ENCODE measurements at regions not wholly inside any gene's neighbourhood (a gene's known extent, or its start where the extent isn't known, plus 50 kb on each side); places are given as distances from the start of the nearest gene placed in this dataset.

GRCh38 chr2:163259489-163259888, 420.9 kb upstream of the KCNH7 start:
- DNase-seq, result no peak

GRCh38 chr2:163255086-163255485, 416.5 kb upstream of the KCNH7 start:
- no peak for DNase-seq

- no peak for DNase-seq
These were observed 415.2 kb upstream of the KCNH7 start for GRCh38 chr2:163253621-163254285.

GRCh38 chr2:163252199-163252598, 413.6 kb upstream of the KCNH7 start:
- no peak for DNase-seq

GRCh38 chr2:163248376-163249253, 410.0 kb upstream of the KCNH7 start:
- DNase-seq, result no peak

GRCh38 chr2:163247847-163248220, 409.3 kb upstream of the KCNH7 start:
- DNase-seq, result no peak

GRCh38 chr2:163247156-163247846, 408.7 kb upstream of the KCNH7 start:
- no peak for DNase-seq

GRCh38 chr2:163246135-163246534, 407.6 kb upstream of the KCNH7 start:
- DNase-seq, result no peak

GRCh38 chr2:163236553-163236952, 398.0 kb upstream of the KCNH7 start:
- DNase-seq, result no peak

GRCh38 chr2:163231666-163232065, 393.1 kb upstream of the KCNH7 start:
- no peak for DNase-seq

GRCh38 chr2:163213661-163214081, 375.1 kb upstream of the KCNH7 start:
- no peak for DNase-seq

GRCh38 chr2:163210430-163210918, 371.9 kb upstream of the KCNH7 start:
- no peak for DNase-seq

GRCh38 chr2:163207693-163208370, 369.3 kb upstream of the KCNH7 start:
- no peak for DNase-seq

GRCh38 chr2:163205589-163206254, 367.2 kb upstream of the KCNH7 start:
- DNase-seq, result no peak

GRCh38 chr2:163200741-163201140, 362.2 kb upstream of the KCNH7 start:
- no peak for DNase-seq

GRCh38 chr2:163198972-163199371, 360.4 kb upstream of the KCNH7 start:
- no peak for DNase-seq

GRCh38 chr2:163198007-163198406, 359.4 kb upstream of the KCNH7 start:
- DNase-seq, result no peak

- no peak for DNase-seq
These were observed 352.8 kb upstream of the KCNH7 start for GRCh38 chr2:163191372-163191771.

- no peak for DNase-seq
These were observed 349.6 kb upstream of the KCNH7 start for GRCh38 chr2:163187995-163188655.

- DNase-seq, result no peak
These were observed 348.6 kb upstream of the KCNH7 start for GRCh38 chr2:163187119-163187518.

- DNase-seq, result no peak
These were observed 346.6 kb upstream of the KCNH7 start for GRCh38 chr2:163185160-163185559.
